HCT116 (cell line): ENCODE measurements at regions not wholly inside any gene's neighbourhood (a gene's known extent, or its start where the extent isn't known, plus 50 kb on each side); places are given as distances from the start of the nearest gene placed in this dataset.

Source experiments
- ATAC-seq: fragments of 200-7000 bp; cut with Tn5 transposase; 2 replicates; pipeline ENCODE4 v1.9.1; 2020; ENCODE audit warnings: mild to moderate bottlenecking, moderate library complexity
- BruUV-seq: library from RNA; stranded (reverse); fragments of 400-500 nt; replicated peaks from 2 replicates; lab custom pipeline; 2021; lab: Mats Ljungman, UMichigan
- CTCF ChIA-PET: fragments of 300-600 bp; sonication (Branson Sonifier 250); formaldehyde crosslinking; loops from one replicate; lab custom pipeline; 2021; ENCODE audit warnings: antibody characterized with exemption; lab: Charles Lee
- POLR2A ChIA-PET: fragments of 300-600, 350-600 bp; sonication (Branson Sonifier 250); formaldehyde crosslinking; loops from one replicate; lab custom pipeline; 2021; ENCODE audit warnings: antibody characterized with exemption; lab: Charles Lee
- RAD21 ChIA-PET, 2 experiments: fragments of 300-600 bp; sonication (Branson Sonifier 250); formaldehyde crosslinking; loops; one replicate each; lab custom pipeline; 2023; ENCODE audit warnings: low total read pairs in 2 of 2; ENCODE audit not compliant: uncharacterized antibody in 2 of 2, unreplicated experiment in 2 of 2, low non-redundant PET in 1 of 2; lab: Charles Lee
- DNase-seq: peaks from one replicate; pipeline ENCODE4 v3.0.0-alpha.2; 2010; ENCODE audit warnings: low read depth, low spot score
- H2AFZ ChIP-seq: fragments of 200-600 bp; shearing (Covaris generic), sonication (generic); 2 replicates; pipeline ENCODE4 v1.6.1; 2017; ENCODE audit warnings: low read depth, mixed run types, mixed read lengths, antibody characterized with exemption, low read length; ENCODE audit not compliant: poor library complexity, severe bottlenecking
- H3K27ac ChIP-seq: 2 replicates; pipeline ENCODE4 v1.5.1; 2012; ENCODE audit warnings: low read depth, low read length
- H3K27me3 ChIP-seq: fragments of 200-600 bp; sonication (generic); 2 replicates; pipeline ENCODE4 v1.6.1; 2016; ENCODE audit warnings: mixed run types, low read length, mixed read lengths; ENCODE audit not compliant: insufficient read depth
- H3K36me3 ChIP-seq, 2 experiments: fragments of 200-500 bp in 1 of 2; fragments of 200-600 bp in 1 of 2; sonication (Bioruptor generic) in 1 of 2; sonication (generic) in 1 of 2; 2 replicates each; pipeline versions ENCODE4 v1.5.1 to v1.6.1; 2014 to 2016; ENCODE audit warnings: low read length in 2 of 2, inconsistent platforms in 1 of 2, mixed read lengths in 1 of 2, mixed run types in 1 of 2; ENCODE audit not compliant: insufficient read depth in 2 of 2, control insufficient read depth in 1 of 2
- H3K4me1 ChIP-seq, 2 experiments: fragments of 200-600 bp in 1 of 2; sonication (generic) in 1 of 2; 2 replicates each; pipeline versions ENCODE4 v1.5.1 to v1.6.1; 2012 to 2017; ENCODE audit warnings: low read length in 2 of 2, inconsistent platforms in 1 of 2, mild to moderate bottlenecking in 1 of 2, mixed read lengths in 1 of 2, mixed run types in 1 of 2, moderate library complexity in 1 of 2; ENCODE audit not compliant: insufficient read depth in 2 of 2, control insufficient read depth in 1 of 2
- H3K4me2 ChIP-seq: fragments of 200-600 bp; sonication (generic); 2 replicates; pipeline ENCODE4 v1.6.1; 2017; ENCODE audit warnings: mixed run types, low read length, mixed read lengths
- H3K4me3 ChIP-seq, 2 experiments: fragments of 200-600 bp in 1 of 2; sonication (generic) in 1 of 2; replicated peaks in 1 of 2; 2 replicates each; pipeline ENCODE4 v1.5.1; 2011 to 2016; ENCODE audit warnings: low read length in 2 of 2, control low read depth in 1 of 2, low read depth in 1 of 2, mild to moderate bottlenecking in 1 of 2, mixed read lengths in 1 of 2, mixed run types in 1 of 2
- H3K79me2 ChIP-seq: fragments of 200-600 bp; sonication (generic); 2 replicates; pipeline ENCODE4 v1.6.1; 2017; ENCODE audit warnings: mild to moderate bottlenecking, mixed run types, low read length, moderate library complexity, mixed read lengths; ENCODE audit not compliant: insufficient read depth
- H3K9ac ChIP-seq: fragments of 200-600 bp; sonication (generic); 2 replicates; pipeline ENCODE4 v1.6.1; 2016; ENCODE audit warnings: low read length, mixed read lengths
- H3K9me2 ChIP-seq: fragments of 200-600 bp; sonication (generic), shearing (Covaris generic); 2 replicates; pipeline ENCODE4 v1.6.1; 2017; ENCODE audit warnings: mixed run types, mild to moderate bottlenecking, moderate library complexity; ENCODE audit not compliant: insufficient read depth
- H3K9me3 ChIP-seq, 2 experiments: fragments of 200-500 bp in 1 of 2; fragments of 200-600 bp in 1 of 2; sonication (Bioruptor generic) in 1 of 2; sonication (generic) in 1 of 2; 2 replicates each; pipeline ENCODE4 v1.6.1; 2014 to 2017; ENCODE audit warnings: low read length in 2 of 2, mixed read lengths in 2 of 2, inconsistent platforms in 1 of 2, low read depth in 1 of 2, mild to moderate bottlenecking in 1 of 2, mixed run types in 1 of 2, moderate library complexity in 1 of 2; ENCODE audit not compliant: control insufficient read depth in 1 of 2, insufficient read depth in 1 of 2
- H4K20me1 ChIP-seq: fragments of 200-600 bp; sonication (generic), shearing (Covaris generic); 2 replicates; pipeline ENCODE4 v1.6.1; 2017; ENCODE audit warnings: mixed run types, mild to moderate bottlenecking, moderate library complexity; ENCODE audit not compliant: insufficient read depth
- CEBPB ChIP-seq: IDR thresholded peaks from 2 replicates; pipeline ENCODE4 v1.6.1; 2012; ENCODE audit warnings: low read depth
- EGR1 ChIP-seq: IDR thresholded peaks from 2 replicates; pipeline ENCODE4 v1.6.1; 2012; ENCODE audit warnings: low read depth
- ELF1 ChIP-seq: IDR thresholded peaks from 2 replicates; pipeline ENCODE4 v1.6.1; 2012; ENCODE audit warnings: low read depth, borderline replicate concordance
- FOSL1 ChIP-seq: IDR thresholded peaks from 2 replicates; pipeline ENCODE4 v1.6.1; 2012; ENCODE audit warnings: low read depth
- JUND ChIP-seq: IDR thresholded peaks from 2 replicates; pipeline ENCODE4 v1.6.1; 2012
- POLR2A ChIP-seq: IDR thresholded peaks from 2 replicates; pipeline ENCODE4 v1.7.0; 2011; ENCODE audit warnings: borderline replicate concordance; ENCODE audit not compliant: insufficient read depth, insufficient read length; ENCODE audit errors: extremely low read depth
- ZFX ChIP-seq: fragments of 450-650 bp; IDR thresholded peaks from 2 replicates; pipeline ENCODE4 v1.6.1; 2017
- intact Hi-C: fragments of 100-400 bp; cut with micrococcal nuclease; formaldehyde crosslinking; loops from 2 replicates; pipeline ENCODE4 v1.10.0; 2022
- TF ChIP-seq, protein P1 (sequence below): IDR thresholded peaks from 2 replicates; pipeline ENCODE4 v1.6.1; 2011; ENCODE audit warnings: mild to moderate bottlenecking, low read length, moderate library complexity; ENCODE audit not compliant: insufficient replicate concordance; ENCODE audit errors: extremely low read depth
- TF ChIP-seq, protein P2 (sequence below): IDR thresholded peaks from 2 replicates; pipeline ENCODE4 v1.6.1; 2012
- TF ChIP-seq, protein P3 (sequence below), 3 experiments: fragments of 200-600 bp in 1 of 3; sonication (generic) in 1 of 3; IDR thresholded peaks in 2 of 3; conservative IDR thresholded peaks in 1 of 3; 2 replicates each; pipeline ENCODE4 v1.5.1; 2012 to 2017; ENCODE audit warnings: low read depth in 2 of 3, low read length in 2 of 3, antibody characterized with exemption in 1 of 3, borderline replicate concordance in 1 of 3, control low read depth in 1 of 3, mild to moderate bottlenecking in 1 of 3, mixed read lengths in 1 of 3, mixed run types in 1 of 3, moderate library complexity in 1 of 3; ENCODE audit not compliant: insufficient read depth in 1 of 3

- no peaks in the 10 kb centered on the region for H3K4me1 ChIP-seq
- H3K27me3 ChIP-seq: 0 out of 2 replicates have a peak, but pooled peaks cover 5% of the 10 kb centered on the region
- H2AFZ ChIP-seq: no peak overlapping the region
- no peaks in the 10 kb centered on the region for H4K20me1 ChIP-seq
- CTCF ChIA-PET: no interaction called here
- TF ChIP-seq EGR1: no peak
- no peak for TF ChIP-seq JUND
- TF ChIP-seq POLR2A: no peak
- TF ChIP-seq, protein P1, sequence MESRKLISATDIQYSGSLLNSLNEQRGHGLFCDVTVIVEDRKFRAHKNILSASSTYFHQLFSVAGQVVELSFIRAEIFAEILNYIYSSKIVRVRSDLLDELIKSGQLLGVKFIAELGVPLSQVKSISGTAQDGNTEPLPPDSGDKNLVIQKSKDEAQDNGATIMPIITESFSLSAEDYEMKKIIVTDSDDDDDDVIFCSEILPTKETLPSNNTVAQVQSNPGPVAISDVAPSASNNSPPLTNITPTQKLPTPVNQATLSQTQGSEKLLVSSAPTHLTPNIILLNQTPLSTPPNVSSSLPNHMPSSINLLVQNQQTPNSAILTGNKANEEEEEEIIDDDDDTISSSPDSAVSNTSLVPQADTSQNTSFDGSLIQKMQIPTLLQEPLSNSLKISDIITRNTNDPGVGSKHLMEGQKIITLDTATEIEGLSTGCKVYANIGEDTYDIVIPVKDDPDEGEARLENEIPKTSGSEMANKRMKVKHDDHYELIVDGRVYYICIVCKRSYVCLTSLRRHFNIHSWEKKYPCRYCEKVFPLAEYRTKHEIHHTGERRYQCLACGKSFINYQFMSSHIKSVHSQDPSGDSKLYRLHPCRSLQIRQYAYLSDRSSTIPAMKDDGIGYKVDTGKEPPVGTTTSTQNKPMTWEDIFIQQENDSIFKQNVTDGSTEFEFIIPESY: no peak
- TF ChIP-seq, protein P2, sequence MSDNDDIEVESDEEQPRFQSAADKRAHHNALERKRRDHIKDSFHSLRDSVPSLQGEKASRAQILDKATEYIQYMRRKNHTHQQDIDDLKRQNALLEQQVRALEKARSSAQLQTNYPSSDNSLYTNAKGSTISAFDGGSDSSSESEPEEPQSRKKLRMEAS: no peak
- TF ChIP-seq FOSL1: no peak
- no peak for TF ChIP-seq CEBPB
- no peak for TF ChIP-seq ELF1
- TF ChIP-seq, protein P3, sequence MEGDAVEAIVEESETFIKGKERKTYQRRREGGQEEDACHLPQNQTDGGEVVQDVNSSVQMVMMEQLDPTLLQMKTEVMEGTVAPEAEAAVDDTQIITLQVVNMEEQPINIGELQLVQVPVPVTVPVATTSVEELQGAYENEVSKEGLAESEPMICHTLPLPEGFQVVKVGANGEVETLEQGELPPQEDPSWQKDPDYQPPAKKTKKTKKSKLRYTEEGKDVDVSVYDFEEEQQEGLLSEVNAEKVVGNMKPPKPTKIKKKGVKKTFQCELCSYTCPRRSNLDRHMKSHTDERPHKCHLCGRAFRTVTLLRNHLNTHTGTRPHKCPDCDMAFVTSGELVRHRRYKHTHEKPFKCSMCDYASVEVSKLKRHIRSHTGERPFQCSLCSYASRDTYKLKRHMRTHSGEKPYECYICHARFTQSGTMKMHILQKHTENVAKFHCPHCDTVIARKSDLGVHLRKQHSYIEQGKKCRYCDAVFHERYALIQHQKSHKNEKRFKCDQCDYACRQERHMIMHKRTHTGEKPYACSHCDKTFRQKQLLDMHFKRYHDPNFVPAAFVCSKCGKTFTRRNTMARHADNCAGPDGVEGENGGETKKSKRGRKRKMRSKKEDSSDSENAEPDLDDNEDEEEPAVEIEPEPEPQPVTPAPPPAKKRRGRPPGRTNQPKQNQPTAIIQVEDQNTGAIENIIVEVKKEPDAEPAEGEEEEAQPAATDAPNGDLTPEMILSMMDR (IDR thresholded peaks at IDR 0.05 in 2 of 3, conservative IDR thresholded peaks at IDR 0.05 in 1 of 3; ENCODE audit: borderline replicate concordance in 1 of 3, insufficient read depth in 1 of 3, low read depth in 2 of 3, low read length in 2 of 3): no peak
- TF ChIP-seq ZFX: no peak
- H3K9me2 ChIP-seq: no peaks in the 10 kb centered on the region
- no peak overlapping the region for H3K27ac ChIP-seq
- H3K4me3 ChIP-seq: no peak overlapping the region
- H3K79me2 ChIP-seq: no peaks in the 10 kb centered on the region
- no peak overlapping the region for H3K4me2 ChIP-seq
- ATAC-seq (no peak), DNase-seq (no peak)
- POLR2A ChIA-PET: no interaction called here
- RAD21 ChIA-PET: no interaction called here
- intact Hi-C loops: no loop called here
- no peaks in the 10 kb centered on the region; a peak in 1 of 4 replicates for H3K9me3 ChIP-seq
- H3K9ac ChIP-seq: no peak overlapping the region
- H3K36me3 ChIP-seq: no peaks in the 10 kb centered on the region
- BruUV-seq: no TSS peak
These were observed 342.7 kb downstream of the TBC1D4 start for GRCh38 chr13:75139291-75139690.
